GM19397 (cell line): ENCODE measurements at regions not wholly inside any gene's neighbourhood (a gene's known extent, or its start where the extent isn't known, plus 50 kb on each side); places are given as distances from the start of the nearest gene placed in this dataset.
"Not testable (repeated sequence)": the region's sequence is repeated elsewhere in the genome, so short reads cannot be mapped to it uniquely, and the experiment has no call there.

Experiments used
- ATAC-seq: cut with Tn5 transposase; IDR thresholded peaks from one replicate; pipeline ENCODE4 v1.9.1; 2021; ENCODE audit warnings: mild to moderate bottlenecking, moderate library complexity; ENCODE audit not compliant: unreplicated experiment

DNA sequence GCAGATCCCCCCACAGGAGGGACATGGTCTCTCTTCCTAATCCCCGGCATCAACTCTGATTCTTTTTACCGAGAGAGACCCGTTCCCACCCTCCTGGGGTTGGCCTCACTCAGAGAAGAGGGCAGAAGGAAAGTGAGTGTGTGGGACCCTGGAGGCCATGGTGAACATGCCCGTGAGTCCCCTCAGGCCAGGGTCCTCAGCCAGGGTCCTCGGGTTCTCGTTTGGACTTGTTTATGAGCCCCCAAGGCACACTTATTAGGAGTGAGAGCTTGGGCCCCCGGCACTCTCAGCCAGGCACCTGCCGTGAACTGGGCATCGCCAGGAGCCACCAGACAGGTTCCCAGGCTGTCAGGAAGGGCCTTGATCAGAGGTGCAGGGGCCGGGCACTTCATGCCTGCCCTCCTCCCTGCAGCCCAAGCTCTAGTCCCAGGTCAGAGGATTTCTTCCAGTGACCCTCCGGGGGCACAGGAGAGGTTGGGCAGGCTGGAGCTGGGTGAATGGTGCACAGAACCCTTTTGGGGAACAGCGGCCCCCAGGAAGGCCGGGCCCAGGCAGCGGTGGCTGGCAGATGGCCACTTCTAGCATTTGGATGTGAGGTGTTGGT is 122.6 kb downstream of the CRYAA start:
- no peak for ATAC-seq

DNA sequence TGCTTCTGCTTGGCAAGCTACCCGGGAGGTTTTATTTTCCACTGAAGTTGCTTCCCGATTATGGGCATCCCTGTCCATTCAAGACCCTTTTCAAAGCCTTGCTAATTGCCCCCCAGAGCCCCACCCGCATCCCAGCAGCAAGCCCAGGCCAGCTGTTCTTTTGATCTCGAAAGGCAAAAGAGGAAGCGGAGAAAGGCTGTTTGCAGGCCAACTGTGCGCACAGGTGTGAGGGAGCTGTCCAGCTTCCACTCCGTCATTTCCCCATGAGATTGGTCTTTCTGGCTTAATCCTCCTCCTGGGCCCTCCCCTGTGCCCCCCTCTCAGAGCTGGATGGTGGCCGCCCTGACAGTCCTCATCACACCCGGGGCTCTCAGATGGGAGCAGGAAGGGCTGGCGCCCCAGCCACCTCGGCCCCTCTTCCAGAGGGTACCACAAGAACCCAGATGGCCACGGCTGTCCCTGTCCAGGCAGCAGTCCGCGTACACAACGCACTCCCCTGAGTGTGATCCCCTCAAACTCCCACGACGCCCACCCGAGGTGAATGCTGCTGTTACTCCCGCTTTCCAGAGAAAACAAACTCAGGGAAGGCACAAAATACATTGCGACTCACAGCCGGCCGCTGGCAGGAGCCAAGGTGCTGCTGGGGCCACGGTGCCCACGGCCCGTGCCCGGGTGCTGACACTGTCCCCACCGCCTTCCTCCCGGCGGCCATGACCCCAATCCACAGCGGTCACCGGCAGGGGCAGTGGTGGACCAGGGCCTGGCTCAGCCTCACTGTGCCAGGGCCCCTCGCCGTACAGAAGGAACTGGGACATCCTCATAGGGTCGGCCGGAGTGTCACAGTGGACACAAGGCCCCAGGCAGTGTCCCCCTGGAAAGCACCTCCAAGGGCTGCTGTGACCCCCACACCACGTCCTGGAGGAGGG is 121.9 kb downstream of the CRYAA start:
- ATAC-seq: no peak

DNA sequence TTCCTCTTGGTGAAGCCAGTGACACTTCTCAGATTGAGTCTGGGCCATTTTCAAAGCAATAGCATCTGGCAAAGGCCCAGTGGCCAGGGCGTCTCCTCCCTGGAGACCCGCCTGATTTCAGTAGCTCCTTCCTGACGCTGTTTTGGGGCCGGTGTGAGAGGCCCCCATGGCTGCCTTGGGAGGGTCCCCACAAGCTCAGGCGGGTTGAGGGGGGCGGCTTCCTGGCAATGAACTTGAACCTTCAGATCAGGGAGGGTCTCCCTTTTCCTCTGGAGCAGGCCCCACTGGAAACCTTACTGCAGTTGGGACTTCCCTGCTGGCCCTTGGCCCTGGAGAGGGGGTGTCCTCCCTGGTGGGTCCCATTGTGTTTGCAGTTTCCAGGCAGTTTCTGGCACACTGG is 121.2 kb downstream of the CRYAA start:
- no peak for ATAC-seq

DNA sequence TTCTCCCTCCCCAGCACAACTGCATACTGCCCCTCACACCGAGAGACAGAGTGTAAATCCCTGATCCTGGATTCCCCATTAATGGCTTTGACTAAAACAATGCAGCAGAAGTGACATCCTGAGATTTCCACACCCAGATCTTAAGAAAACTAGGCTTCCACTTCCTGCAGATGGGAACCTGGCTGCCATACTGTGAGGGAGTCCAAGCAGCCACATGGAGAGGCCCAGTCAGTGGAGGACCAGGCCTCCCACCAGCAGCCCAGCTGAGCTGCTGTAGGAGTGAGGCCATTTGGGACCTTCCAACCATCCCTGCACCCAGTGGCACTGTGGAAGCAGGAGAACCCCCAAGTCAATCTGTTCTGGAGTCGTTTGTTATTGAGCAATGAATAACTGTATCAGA is 120.6 kb downstream of the CRYAA start:
- no peak for ATAC-seq

DNA sequence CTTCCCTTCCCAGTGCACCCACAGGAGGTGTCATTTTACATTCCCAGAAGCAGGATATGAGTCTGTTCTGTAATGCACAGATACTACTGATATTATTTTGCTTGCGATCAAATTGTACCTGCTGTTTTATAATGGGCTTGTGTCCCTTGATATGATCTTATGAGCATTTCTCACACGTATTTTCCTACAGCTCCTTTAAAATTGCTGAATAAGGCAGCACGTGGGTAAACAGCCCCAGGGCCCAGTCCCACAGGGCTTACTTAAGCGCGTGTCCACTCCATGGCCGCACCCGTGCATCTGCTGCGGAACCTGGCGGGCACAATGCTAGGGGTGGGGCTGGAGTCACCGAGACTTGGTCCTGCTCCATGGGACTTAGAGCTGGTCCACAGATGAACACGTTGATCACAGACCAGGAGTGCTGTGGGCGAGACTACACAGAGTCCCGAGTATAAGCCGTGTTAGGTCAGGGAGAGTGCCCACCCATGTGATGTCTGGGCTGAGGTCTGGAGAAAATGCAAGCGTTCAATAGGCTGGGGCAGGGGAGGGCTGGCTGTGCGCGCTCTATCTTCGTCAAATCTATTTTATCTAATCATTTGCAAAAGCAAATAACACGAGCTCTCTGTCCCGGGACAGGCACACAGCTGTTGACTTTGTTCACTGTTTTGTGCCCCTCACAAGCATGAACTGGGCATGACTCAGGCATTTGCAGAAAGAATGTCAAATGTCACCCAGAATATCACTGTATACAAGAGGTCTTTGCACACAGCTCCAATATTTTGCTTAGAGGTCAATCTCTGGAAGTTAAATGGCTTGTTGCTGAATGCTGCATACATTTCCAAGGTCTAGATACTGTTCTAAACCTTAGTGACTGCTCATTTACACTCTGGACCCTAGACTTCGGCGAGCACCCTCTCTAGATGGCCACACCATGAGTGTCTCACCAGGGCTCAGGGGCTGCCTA is 119.3 kb downstream of the CRYAA start:
- no peak for ATAC-seq

DNA sequence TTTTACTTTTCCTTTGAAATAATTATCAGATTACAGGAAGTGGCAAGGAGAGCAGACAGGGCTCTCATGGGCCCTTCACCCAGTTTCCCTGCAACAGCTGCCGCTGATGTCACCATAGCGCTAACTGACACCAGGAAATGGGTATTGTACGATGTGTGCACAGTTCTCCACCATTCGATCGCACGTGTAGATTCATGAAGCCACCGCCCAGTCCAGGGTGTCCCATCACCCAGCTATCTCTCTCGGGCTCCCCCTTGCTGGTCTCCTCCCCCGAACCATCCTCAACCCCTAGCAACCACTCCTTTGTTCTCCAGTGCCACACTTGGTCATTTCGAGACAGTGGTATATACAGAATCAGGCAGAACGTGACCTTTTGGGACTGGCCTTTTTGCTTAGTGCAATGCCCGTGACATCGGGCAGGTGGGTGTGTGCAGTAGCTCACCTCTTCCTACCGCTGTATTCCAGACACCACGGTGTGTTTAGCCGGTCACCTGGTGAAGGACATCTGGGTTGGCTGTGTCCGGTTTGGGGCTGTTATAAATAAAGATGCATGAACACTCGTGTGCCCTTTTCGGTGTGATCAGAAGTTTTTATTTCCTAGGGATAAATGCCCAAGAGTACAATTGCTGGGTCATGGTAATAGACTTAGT is 118.4 kb downstream of the CRYAA start:
- no peak for ATAC-seq

DNA sequence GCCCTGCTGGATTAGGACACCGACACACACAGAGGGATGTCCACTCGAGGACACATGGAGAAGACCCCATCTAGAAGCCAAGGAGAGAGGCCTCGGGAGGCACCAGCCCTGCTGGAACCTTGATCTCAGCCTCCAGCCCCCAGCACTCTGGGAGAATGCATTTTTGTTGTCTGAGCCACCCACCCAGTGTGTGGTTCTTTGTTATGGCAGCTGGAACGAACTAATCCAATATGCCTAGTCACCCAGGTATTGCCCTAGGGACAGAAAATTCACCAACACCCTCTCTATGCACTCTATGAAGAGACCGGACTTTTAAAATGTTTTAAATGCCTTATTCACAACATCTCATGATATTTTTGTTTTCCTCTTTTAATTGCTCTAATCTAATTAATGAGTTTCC is 117.4 kb downstream of the CRYAA start:
- ATAC-seq: no peak

DNA sequence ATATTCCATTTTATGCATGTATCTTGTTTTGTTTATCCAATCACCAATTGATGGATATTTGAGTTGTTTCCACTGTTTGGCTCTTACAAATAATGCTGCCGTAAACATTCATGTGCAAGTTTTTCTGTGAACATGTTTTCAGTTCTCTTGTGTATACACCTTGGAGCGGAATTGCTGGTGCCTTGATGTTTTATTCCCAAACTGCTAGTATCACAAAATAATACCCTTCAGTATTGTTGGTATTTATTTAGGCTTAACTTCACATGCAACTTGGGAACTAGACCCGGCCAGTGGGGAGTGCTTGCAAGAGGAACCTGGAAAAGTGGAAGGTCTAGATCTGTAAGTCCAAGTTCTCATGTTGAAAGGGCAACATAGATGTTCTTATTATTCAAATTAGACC is 115.9 kb downstream of the CRYAA start:
- no peak for ATAC-seq

DNA sequence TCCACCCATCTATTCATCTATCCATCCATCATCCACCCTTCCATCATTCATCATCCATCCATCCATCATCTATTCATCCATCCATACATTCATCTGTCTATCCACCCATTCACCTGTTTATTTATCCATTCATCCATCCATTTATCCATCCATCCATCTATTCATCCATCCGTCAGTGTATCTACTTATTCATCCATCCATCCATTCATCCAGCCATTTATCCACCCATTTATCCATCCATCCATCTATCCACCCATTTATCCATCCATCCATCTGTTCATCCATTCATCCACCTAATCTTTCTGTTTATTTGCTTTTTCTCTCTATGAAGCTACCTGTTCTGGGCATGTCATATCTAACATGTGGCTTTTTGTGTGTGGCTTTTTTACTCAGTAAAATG is 115.4 kb downstream of the CRYAA start:
- no peak for ATAC-seq

DNA sequence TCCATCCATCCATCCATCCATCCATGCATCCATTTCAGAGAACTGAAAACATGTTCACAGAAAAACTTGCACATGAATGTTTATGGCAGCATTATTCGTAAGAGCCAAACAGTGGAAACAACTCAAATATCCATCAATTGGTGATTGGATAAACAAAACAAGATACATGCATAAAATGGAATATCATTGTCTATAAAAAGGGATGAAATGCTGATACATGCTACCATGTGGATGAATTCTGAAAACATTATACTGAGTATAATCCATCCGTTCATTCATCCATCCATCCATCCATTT is 115.1 kb downstream of the CRYAA start:
- ATAC-seq: not testable (repeated sequence)

DNA sequence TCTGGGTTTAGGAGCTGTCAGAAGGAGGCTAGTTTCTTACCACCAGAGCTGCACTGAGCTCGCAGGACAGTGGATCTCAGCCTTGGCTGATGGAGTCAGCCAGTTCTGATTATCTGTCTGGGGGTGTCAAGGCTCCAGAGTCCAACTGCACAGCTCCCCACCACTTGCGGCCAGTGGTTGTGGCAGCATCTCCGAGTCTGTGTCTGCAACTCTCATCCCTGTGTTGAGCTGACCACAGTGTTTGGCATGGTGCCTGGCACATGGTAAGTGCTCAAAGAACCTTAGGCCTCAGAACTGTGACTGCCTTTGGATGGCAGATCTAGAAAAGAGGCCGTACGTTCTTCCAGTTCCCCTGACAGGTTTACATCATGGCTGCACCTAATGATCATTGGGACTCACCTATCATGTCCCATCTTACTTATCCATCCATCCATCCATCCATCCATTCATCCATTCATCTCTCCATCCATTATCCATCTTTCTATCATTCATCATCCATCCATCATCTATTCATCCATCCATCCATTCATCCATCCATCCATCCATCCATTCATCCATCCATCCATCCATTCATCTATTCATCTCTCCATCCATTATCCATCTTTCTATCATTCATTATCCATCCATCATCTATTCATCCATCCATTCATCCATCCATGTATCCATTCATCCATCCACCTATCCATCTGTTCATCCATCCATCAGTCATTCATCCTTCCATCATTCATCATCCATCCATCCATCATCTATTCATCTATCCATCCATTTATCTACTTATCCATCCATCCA is 114.5 kb downstream of the CRYAA start:
- ATAC-seq: no peak

DNA sequence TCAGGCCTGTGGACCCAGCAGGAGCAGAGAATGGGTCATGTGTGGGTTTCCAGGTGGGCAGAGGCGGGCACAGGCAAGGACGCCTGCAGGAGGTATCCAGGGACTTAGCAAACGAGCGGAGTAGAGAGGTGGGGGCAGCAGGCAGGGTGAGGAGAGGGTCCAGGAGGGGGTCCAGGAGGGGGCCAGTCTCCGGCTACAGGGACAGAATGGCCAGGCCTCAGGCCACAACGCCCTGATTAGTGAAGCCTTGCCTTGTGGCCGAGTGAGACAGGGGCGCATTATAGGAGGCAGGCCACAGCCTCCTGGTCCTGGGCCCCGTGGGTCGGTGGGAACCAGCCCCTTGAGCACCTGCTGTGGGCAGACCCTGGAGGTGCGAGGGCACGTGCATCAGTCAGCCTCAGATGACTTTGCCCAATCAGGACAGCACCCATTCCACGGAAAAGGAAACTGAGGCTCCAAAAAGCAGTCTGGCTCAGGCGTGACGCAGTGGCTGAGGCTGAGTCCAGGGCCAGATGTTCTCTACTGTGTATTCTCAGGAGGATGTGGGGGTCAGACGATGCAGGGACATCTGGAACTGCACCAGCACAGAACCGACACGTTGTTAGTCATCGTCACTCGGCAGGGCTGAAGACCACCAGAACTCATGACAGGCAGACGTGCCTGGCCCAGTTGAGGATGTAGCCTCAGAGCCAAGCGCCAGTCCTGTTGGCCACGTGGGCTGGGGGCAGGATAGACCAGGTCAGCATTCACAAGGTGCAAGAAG is 113.7 kb downstream of the CRYAA start:
- ATAC-seq: no peak

DNA sequence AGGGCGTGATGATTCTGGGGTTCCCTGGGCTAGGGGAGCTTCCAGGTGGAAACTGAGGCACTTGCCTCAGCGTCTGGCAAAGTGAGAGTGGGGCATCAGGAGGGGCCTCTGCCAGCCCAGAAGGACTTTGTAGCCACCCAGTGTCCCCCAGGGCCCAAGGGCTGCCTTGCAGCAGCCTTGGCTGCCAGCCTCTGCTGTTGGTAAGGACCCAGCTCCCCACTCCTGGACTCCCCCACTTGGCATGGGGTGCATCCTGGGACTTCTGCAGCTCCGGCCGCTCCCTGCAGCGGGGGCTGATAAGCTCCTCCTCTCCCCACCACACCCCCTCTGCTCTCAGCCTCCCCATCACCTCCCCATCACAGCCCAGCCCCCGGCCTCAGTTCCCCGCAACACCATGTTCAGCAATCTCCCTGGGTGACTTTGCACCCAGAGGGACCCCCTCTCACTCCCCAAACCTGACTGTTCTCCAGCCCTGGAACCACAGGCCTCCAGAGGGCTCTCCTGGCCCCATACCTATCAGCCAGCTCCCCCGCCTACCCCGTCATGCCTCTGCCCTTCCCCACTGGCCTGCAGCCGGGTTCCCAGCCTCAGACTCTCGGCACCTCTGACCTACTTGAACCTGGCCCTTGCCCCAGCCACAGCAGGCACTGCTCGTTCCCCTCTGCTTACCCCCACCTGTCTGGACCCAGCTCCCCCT is 113.0 kb downstream of the CRYAA start:
- ATAC-seq: no peak

DNA sequence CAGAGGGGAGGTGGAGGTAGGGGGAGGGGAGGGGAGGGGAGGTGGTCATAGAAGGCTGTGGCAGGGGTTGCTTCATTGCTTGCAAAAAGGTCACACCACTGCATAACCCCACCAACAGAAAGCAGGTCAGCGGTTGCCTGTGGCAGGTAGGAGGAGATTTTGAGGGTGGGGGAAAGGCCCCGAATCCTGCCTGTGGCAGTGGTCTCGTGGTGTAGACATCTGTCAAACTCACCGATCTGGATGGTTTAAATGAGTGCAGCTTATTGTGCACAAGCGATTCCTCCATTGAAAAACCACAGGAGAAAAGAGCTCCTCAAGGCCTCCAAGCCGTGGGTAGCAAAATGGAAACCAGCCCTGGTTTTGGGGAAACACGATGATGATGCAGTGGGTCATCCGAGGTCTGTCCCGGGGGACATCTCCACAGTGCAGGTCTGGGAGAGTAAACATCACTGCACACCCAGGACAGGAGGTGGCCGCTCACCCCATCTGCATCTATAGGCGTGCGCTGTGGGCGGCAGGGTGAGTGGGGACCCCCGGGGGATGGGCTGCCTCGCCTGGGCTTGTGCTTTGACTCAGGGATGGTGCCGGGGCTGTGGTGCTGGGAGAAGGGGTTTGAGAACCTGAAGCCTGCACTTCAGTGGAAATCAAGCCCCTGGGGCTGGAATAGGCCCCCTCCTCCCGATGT is 112.3 kb downstream of the CRYAA start:
- ATAC-seq: no peak

DNA sequence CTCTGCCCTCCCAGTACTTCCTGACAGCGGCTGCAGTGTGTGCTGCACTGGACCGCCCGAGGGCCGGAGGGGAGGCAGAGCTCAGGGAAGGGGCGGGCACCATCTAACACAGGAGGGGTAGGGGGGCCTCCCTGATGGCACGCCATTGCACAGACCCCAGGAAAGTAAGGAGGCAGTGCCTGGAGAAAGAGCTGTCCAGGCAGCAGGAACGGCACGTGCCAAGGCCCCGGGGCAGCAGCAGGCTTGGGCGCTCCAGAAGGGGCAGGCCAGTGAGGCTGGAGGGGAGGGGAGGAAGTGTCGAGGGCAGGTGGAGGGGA is 110.7 kb downstream of the CRYAA start:
- no peak for ATAC-seq

DNA sequence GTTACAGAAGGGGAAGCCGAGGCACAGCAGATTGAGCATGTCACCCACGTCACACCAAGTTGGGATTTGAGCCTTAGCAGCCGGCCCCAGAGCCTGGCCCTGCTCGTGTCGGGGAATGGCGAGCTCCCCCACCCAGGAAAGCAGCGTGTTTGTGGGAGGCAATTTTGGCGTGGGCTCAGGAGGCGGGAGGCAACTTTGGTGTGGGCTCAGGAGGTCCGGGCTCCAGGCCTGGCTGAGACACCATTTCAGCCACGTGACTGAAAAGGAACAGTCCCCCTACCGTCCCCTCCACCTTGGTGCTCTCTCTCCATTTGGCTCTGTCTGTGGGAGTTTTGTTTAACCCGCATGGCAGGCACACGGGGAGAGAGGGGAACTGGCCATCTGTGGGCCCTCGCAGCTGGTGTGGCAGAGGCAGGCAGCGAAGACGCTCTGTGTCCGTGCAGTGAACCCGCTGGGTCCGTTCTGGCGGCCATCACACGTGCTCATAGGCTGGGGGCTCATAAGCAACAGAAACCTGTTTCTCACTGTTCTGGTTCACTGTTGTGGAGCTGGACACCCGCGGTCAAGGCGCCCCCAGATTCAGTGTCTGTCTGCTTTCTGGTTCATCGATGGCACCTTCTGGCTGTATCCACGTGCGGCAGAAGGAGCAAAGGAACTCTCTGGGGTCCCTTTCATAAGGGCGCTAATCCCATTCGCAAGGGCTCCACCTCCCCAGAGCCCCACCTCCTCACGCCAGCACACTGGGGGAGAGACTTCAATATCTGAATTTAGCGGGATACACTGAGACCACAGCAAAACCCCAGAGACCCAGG is 110.2 kb downstream of the CRYAA start:
- no peak for ATAC-seq

DNA sequence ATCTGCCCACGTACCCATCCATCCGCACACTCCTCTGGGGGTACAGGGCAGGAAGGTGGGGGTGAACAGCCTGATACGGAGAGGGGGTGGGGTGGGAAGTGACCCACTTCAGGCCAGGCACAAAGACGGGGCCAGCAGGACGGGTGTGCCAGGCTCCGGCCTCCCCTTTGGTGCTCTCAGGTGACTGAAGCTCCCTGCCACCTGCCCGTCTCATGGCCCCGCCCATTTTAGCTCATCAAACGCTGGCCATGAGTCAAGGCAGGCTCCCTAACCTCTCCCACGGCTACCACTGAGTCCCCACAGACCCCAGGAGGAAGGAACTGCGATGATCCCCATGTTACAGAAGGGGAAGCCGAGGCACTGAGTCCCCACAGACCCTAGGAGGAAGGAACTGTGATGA is 109.6 kb downstream of the CRYAA start:
- ATAC-seq: no peak
